ENCODE measurements at regions not wholly inside any gene's neighbourhood (a gene's known extent, or its start where the extent isn't known, plus 50 kb on each side); places are given as distances from the start of the nearest gene placed in this dataset.

- no peak for TF ChIP-seq POLR2AphosphoS5 (IDR thresholded peaks at IDR 0.05; ENCODE audit: low read depth, low read length)
- no peak for TF ChIP-seq REST (IDR thresholded peaks at IDR 0.05; ENCODE audit: insufficient read depth in 1 of 2, low read depth in 2 of 2, low read length in 2 of 2)
- no peak for TF ChIP-seq FOXP2 (optimal IDR thresholded peaks at IDR 0.05; ENCODE audit: borderline replicate concordance, extremely low read depth, extremely low read length, insufficient read depth)
These were observed 344.2 kb upstream of the NCAM1 start for GRCh38 chr11:112617098-112617425.
